Nephron (organoid): ENCODE measurements at regions not wholly inside any gene's neighbourhood (a gene's known extent, or its start where the extent isn't known, plus 50 kb on each side); places are given as distances from the start of the nearest gene placed in this dataset.

Experiments
- H3K27ac Mint-ChIP-seq, 3 experiments: 2 replicates each; pipeline ENCODE4 v1.8.0; 2020; ENCODE audit warnings: mixed read lengths in 3 of 3, mild to moderate bottlenecking in 2 of 3, moderate library complexity in 1 of 3
- H3K27me3 Mint-ChIP-seq: 2 replicates; pipeline ENCODE4 v1.8.0; 2021; ENCODE audit warnings: low read depth, mild to moderate bottlenecking, moderate library complexity, mixed read lengths
- H3K36me3 Mint-ChIP-seq: 2 replicates; pipeline ENCODE4 v1.8.0; 2020; ENCODE audit warnings: low read depth, mixed read lengths
- H3K4me1 Mint-ChIP-seq: 2 replicates; pipeline ENCODE4 v1.8.0; 2020; ENCODE audit warnings: mixed read lengths
- H3K4me3 Mint-ChIP-seq, 3 experiments: 2 replicates each; pipeline ENCODE4 v1.8.0; 2020; ENCODE audit warnings: mild to moderate bottlenecking in 3 of 3, mixed read lengths in 3 of 3, moderate library complexity in 2 of 3
- H3K9me3 Mint-ChIP-seq: 2 replicates; pipeline ENCODE4 v1.8.0; 2020; ENCODE audit warnings: mixed read lengths
- CTCF ChIP-seq, 3 experiments: fragments of 200-600 bp; sonication (generic); IDR thresholded peaks; one replicate each; pipeline ENCODE4 v1.5.0; 2021; ENCODE audit warnings: antibody characterized with exemption in 3 of 3; ENCODE audit not compliant: unreplicated experiment in 3 of 3

DNA sequence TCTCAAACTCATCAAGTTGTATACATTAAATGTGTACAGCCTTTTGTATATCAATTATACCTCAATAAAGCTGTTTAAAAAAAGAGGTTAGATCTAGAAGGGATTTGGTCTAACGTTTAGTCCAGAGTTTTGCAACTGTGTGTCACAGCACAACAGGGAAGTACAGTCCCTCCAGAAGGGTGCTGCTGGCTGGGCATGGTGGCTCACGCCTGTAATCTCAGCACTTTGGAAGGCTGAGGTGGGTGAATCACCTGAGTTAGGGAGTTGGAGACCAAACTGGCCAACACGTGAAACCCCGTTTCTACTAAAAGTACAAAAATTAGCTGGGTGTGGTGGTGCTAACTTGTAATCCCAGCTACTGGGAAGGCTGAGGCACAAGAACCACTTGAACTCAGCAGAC lies 78.3 kb upstream of the HAO2 start:
- H3K9me3 Mint-ChIP-seq = no peaks in the 10 kb centered on the region
- no peak for TF ChIP-seq CTCF (IDR thresholded peaks at IDR 0.05; ENCODE audit: unreplicated experiment in 3 of 3)
- H3K36me3 Mint-ChIP-seq = no peaks in the 10 kb centered on the region
- no peak overlapping the region for H3K27ac Mint-ChIP-seq
- H3K4me1 Mint-ChIP-seq = peaks cover 24% of the 10 kb centered on the region
- no peak overlapping the region for H3K4me3 Mint-ChIP-seq
- peaks cover 20% of the 10 kb centered on the region for H3K27me3 Mint-ChIP-seq

DNA sequence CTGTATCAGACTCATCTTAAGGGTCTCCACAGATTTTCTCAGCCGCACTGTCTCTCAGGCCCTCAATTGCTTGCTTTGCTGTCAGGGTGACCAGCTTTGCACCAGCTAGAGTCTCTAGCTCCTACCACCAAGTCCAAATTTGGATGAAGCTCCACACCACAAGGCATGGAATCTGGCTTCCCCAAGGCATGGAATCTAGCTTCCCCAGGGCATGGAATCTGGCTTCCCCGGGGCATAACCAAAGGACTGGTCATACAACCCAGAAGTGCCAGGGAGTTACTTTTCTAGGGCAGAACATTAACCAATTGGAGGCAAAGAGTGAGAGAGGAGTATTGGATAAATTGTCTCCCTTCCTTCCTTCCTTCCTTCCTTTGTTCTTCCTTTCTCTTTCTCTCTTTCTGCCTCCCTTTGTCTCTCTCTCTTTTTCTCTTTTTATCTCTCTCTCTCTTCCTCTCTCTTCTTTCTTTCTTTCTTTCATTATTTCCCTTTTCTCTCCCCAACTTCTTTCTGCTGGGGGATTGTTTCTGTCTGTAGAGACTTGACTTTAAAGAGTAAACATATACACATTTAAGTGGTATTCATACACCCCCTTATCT lies 76.9 kb upstream of the HAO2 start:
- no peak for TF ChIP-seq CTCF (IDR thresholded peaks at IDR 0.05; ENCODE audit: unreplicated experiment in 3 of 3)
- Mint-ChIP-seq H3K9me3 (no peaks in the 10 kb centered on the region), H3K27ac (no peak overlapping the region), H3K27me3 (peaks cover 16% of the 10 kb centered on the region), H3K4me1 (peaks cover 29% of the 10 kb centered on the region), H3K36me3 (no peaks in the 10 kb centered on the region), H3K4me3 (no peak overlapping the region)

DNA sequence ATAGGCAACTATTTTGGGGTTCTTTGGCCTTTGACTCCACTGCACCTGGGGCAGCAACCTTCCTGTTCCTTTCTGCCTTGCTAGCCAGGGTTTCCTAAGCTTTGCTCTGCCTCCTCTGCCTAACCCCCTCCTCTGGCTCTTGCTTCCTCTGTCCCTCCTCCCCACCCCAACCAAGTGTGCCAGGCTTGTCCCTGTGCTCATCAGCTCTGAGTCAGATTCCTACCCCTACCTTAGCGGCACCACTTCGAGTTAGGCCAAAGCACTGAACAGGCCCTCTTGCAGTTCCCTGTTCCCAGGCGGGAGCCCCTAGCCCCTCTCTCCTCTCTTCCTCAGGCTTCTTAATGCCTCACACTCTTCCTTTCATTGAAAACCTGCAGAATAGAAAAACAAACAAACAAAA lies 74.8 kb upstream of the HAO2 start:
- Mint-ChIP-seq H3K36me3 (no peaks in the 10 kb centered on the region), H3K4me1 (peaks cover 35% of the 10 kb centered on the region), H3K4me3 (no peak overlapping the region), H3K9me3 (no peaks in the 10 kb centered on the region), H3K27ac (peak overlapping the region; percentile 74 to 86 (median 81)), H3K27me3 (peaks cover 16% of the 10 kb centered on the region)
- TF ChIP-seq CTCF (IDR thresholded peaks at IDR 0.05; ENCODE audit: unreplicated experiment in 3 of 3) = no peak

DNA sequence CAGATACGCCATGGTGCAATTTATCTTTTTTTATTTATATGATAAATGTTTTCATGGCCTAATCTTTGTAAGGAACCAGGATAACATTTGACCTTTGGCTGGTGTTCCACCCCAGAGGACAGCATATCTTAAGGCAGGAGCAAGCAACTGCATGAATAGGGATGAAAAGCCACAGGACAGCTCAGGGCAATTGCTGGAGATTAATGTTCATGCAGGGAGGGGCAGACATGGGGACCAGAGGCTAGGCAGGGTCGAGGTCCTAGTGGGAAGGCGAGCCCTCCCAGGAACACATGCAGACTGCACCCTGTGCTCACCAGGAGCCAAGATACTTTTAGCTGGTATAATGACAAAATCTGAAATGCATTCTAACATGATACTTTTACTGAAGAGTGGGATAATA lies 74.4 kb upstream of the HAO2 start:
- Mint-ChIP-seq H3K9me3 (no peaks in the 10 kb centered on the region), H3K4me1 (peaks cover 38% of the 10 kb centered on the region), H3K27ac (peak overlapping the region; percentile 74 to 86 (median 81)), H3K27me3 (peaks cover 16% of the 10 kb centered on the region), H3K36me3 (no peaks in the 10 kb centered on the region), H3K4me3 (no peak overlapping the region)
- no peak for TF ChIP-seq CTCF (IDR thresholded peaks at IDR 0.05; ENCODE audit: unreplicated experiment in 3 of 3)

DNA sequence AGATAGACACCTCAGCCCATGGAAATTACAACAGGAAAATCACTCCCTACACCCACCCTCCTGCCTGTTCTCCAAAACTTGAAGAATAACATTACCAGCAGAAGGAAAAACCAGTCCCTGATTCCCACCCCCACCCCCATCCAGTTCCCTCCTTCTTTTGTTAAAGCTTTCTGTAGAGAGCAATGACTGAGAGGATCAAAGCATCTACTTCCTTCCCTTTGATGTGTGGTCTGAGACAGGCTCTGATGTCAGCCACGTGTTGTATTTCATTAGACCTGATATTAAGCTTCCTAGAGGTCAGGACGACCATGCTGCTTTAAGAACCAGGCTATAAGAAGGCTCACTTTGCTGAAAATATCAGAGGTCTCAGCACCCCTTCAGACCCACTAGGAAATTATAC lies 73.9 kb upstream of the HAO2 start:
- H3K9me3 Mint-ChIP-seq = no peaks in the 10 kb centered on the region
- H3K36me3 Mint-ChIP-seq = no peaks in the 10 kb centered on the region
- TF ChIP-seq CTCF (IDR thresholded peaks at IDR 0.05; ENCODE audit: unreplicated experiment in 3 of 3) = no peak
- peak overlapping the region; percentile 74 to 86 (median 81) for H3K27ac Mint-ChIP-seq
- peaks cover 16% of the 10 kb centered on the region for H3K27me3 Mint-ChIP-seq
- peaks cover 41% of the 10 kb centered on the region for H3K4me1 Mint-ChIP-seq
- no peak overlapping the region for H3K4me3 Mint-ChIP-seq

DNA sequence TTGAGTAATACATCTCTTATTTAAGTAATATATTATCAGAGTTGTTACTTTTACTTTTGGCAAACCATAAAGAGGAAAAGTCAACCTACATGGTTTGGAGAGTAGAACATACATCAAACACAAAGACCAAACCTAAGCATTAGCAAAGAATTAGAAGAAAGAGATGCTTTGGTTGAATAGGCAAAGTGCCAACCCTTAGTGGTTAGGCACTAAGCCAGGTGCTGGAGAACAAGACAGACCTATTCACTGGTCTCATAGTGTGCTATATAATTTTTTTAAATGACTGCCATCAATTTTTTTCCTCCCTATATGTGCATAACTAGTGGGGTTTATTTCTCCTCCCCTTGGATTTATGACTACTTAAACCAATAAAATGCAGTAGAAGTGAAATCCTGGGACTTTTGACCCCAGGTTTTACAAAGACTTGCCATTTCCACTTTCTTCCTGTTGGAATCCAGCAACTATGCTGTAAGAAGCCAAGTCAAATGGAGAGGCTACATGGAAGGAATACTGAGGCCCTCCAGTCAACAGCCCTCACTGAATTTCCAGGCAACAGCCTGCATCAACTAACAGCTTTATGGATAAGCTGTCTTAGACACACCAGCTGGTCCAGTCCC lies 69.8 kb upstream of the HAO2 start:
- Mint-ChIP-seq H3K27me3 (peaks cover 14% of the 10 kb centered on the region), H3K27ac (peak overlapping the region in 1 of 3 experiments; percentile 38), H3K9me3 (no peaks in the 10 kb centered on the region), H3K36me3 (no peaks in the 10 kb centered on the region), H3K4me3 (no peak overlapping the region), H3K4me1 (peaks cover 49% of the 10 kb centered on the region)
- TF ChIP-seq CTCF (IDR thresholded peaks at IDR 0.05; ENCODE audit: unreplicated experiment in 3 of 3) = no peak
